ENCODE measurements at regions not wholly inside any gene's neighbourhood (a gene's known extent, or its start where the extent isn't known, plus 50 kb on each side); places are given as distances from the start of the nearest gene placed in this dataset.

- Mint-ChIP-seq H3K36me3 (no peaks in the 10 kb centered on the region), H3K27me3 (ENCODE audit: low read depth) (no peaks in the 10 kb centered on the region), H3K27ac (no peak overlapping the region), H3K4me1 (peaks cover 3% of the 10 kb centered on the region; the same call in 1 of the 2 replicates), H3K9me3 (peaks cover 12% of the 10 kb centered on the region), H3K4me3 (no peak overlapping the region)
- no peak for TF ChIP-seq ATF2 (CRISPR knock-in tag; IDR thresholded peaks at IDR 0.05; ENCODE audit: borderline replicate concordance, low read depth)
- TF ChIP-seq ELF4 (CRISPR knock-in tag; IDR thresholded peaks at IDR 0.05; ENCODE audit: low read depth), result no peak
- TF ChIP-seq NFYB (CRISPR knock-in tag; conservative IDR thresholded peaks at IDR 0.05; ENCODE audit: low read depth), result no peak
- TF ChIP-seq MYBL2 (CRISPR knock-in tag; IDR thresholded peaks at IDR 0.05), result no peak
- TF ChIP-seq, protein P1, sequence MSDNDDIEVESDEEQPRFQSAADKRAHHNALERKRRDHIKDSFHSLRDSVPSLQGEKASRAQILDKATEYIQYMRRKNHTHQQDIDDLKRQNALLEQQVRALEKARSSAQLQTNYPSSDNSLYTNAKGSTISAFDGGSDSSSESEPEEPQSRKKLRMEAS (CRISPR knock-in tag; IDR thresholded peaks at IDR 0.05), result no peak
- TF ChIP-seq, protein P2, sequence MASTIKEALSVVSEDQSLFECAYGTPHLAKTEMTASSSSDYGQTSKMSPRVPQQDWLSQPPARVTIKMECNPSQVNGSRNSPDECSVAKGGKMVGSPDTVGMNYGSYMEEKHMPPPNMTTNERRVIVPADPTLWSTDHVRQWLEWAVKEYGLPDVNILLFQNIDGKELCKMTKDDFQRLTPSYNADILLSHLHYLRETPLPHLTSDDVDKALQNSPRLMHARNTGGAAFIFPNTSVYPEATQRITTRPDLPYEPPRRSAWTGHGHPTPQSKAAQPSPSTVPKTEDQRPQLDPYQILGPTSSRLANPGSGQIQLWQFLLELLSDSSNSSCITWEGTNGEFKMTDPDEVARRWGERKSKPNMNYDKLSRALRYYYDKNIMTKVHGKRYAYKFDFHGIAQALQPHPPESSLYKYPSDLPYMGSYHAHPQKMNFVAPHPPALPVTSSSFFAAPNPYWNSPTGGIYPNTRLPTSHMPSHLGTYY (CRISPR knock-in tag; IDR thresholded peaks at IDR 0.05), result no peak
- no peak for TF ChIP-seq GRHL2 (CRISPR knock-in tag; IDR thresholded peaks at IDR 0.05; ENCODE audit: insufficient replicate concordance, severe bottlenecking)
- TF ChIP-seq ZNF232 (CRISPR knock-in tag; IDR thresholded peaks at IDR 0.05), result no peak
- TF ChIP-seq EMX1 (CRISPR knock-in tag; IDR thresholded peaks at IDR 0.05), result no peak
- TF ChIP-seq ZNF396 (CRISPR knock-in tag; IDR thresholded peaks at IDR 0.05; ENCODE audit: borderline replicate concordance), result no peak
- TF ChIP-seq FOXP4 (CRISPR knock-in tag; IDR thresholded peaks at IDR 0.05), result no peak
- TF ChIP-seq ZNF671 (CRISPR knock-in tag; IDR thresholded peaks at IDR 0.05), result no peak
- TF ChIP-seq ZNF317 (CRISPR knock-in tag; IDR thresholded peaks at IDR 0.05; ENCODE audit: borderline replicate concordance, low read depth), result no peak
- TF ChIP-seq, protein P3, sequence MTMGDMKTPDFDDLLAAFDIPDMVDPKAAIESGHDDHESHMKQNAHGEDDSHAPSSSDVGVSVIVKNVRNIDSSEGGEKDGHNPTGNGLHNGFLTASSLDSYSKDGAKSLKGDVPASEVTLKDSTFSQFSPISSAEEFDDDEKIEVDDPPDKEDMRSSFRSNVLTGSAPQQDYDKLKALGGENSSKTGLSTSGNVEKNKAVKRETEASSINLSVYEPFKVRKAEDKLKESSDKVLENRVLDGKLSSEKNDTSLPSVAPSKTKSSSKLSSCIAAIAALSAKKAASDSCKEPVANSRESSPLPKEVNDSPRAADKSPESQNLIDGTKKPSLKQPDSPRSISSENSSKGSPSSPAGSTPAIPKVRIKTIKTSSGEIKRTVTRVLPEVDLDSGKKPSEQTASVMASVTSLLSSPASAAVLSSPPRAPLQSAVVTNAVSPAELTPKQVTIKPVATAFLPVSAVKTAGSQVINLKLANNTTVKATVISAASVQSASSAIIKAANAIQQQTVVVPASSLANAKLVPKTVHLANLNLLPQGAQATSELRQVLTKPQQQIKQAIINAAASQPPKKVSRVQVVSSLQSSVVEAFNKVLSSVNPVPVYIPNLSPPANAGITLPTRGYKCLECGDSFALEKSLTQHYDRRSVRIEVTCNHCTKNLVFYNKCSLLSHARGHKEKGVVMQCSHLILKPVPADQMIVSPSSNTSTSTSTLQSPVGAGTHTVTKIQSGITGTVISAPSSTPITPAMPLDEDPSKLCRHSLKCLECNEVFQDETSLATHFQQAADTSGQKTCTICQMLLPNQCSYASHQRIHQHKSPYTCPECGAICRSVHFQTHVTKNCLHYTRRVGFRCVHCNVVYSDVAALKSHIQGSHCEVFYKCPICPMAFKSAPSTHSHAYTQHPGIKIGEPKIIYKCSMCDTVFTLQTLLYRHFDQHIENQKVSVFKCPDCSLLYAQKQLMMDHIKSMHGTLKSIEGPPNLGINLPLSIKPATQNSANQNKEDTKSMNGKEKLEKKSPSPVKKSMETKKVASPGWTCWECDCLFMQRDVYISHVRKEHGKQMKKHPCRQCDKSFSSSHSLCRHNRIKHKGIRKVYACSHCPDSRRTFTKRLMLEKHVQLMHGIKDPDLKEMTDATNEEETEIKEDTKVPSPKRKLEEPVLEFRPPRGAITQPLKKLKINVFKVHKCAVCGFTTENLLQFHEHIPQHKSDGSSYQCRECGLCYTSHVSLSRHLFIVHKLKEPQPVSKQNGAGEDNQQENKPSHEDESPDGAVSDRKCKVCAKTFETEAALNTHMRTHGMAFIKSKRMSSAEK (CRISPR knock-in tag; IDR thresholded peaks at IDR 0.05; ENCODE audit: borderline replicate concordance), result no peak
- TF ChIP-seq RELA (CRISPR knock-in tag; IDR thresholded peaks at IDR 0.05; ENCODE audit: borderline replicate concordance), result no peak
- TF ChIP-seq, protein P4, sequence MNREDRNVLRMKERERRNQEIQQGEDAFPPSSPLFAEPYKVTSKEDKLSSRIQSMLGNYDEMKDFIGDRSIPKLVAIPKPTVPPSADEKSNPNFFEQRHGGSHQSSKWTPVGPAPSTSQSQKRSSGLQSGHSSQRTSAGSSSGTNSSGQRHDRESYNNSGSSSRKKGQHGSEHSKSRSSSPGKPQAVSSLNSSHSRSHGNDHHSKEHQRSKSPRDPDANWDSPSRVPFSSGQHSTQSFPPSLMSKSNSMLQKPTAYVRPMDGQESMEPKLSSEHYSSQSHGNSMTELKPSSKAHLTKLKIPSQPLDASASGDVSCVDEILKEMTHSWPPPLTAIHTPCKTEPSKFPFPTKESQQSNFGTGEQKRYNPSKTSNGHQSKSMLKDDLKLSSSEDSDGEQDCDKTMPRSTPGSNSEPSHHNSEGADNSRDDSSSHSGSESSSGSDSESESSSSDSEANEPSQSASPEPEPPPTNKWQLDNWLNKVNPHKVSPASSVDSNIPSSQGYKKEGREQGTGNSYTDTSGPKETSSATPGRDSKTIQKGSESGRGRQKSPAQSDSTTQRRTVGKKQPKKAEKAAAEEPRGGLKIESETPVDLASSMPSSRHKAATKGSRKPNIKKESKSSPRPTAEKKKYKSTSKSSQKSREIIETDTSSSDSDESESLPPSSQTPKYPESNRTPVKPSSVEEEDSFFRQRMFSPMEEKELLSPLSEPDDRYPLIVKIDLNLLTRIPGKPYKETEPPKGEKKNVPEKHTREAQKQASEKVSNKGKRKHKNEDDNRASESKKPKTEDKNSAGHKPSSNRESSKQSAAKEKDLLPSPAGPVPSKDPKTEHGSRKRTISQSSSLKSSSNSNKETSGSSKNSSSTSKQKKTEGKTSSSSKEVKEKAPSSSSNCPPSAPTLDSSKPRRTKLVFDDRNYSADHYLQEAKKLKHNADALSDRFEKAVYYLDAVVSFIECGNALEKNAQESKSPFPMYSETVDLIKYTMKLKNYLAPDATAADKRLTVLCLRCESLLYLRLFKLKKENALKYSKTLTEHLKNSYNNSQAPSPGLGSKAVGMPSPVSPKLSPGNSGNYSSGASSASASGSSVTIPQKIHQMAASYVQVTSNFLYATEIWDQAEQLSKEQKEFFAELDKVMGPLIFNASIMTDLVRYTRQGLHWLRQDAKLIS (CRISPR knock-in tag; IDR thresholded peaks at IDR 0.05; ENCODE audit: borderline replicate concordance), result no peak
- TF ChIP-seq GABPB1 (CRISPR knock-in tag; IDR thresholded peaks at IDR 0.05), result no peak
- DNase-seq (ENCODE audit: low spot score), result no peak
- ChIA-PET CTCF (no interaction called here), POLR2A (no interaction called here)
- ATAC-seq, result no peak
Observed at GRCh38 chr2:128584296-128584890, 265.7 kb upstream of the HS6ST1 start.
